ENCODE measurements at regions not wholly inside any gene's neighbourhood (a gene's known extent, or its start where the extent isn't known, plus 50 kb on each side); places are given as distances from the start of the nearest gene placed in this dataset.
"Not testable (repeated sequence)": the region's sequence is repeated elsewhere in the genome, so short reads cannot be mapped to it uniquely, and the experiment has no call there.

- DNase-seq (ENCODE audit: low spot score) = no peak
- intact Hi-C loops (cut with DNase I) = no loop called here
Observed at GRCh38 chr12:59076622-59077021, 156.3 kb upstream of the LRIG3 start.

GRCh38 chr12:59075968-59076490, 155.7 kb upstream of the LRIG3 start:
- intact Hi-C loops (cut with DNase I) = no loop called here
- DNase-seq (ENCODE audit: low spot score) = no peak

- intact Hi-C loops (cut with DNase I) = no loop called here
- DNase-seq (ENCODE audit: low spot score) = no peak
Observed at GRCh38 chr12:59075141-59075540, 154.8 kb upstream of the LRIG3 start.

- no peak for DNase-seq (ENCODE audit: low spot score)
- intact Hi-C loops (cut with DNase I) = no loop called here
Observed at GRCh38 chr12:59070322-59070933, 150.1 kb upstream of the LRIG3 start.

- intact Hi-C loops (cut with DNase I) = no loop called here
- no peak for DNase-seq (ENCODE audit: low spot score)
Observed at GRCh38 chr12:59069516-59069915, 149.2 kb upstream of the LRIG3 start.

GRCh38 chr12:59068436-59068835, 148.1 kb upstream of the LRIG3 start:
- no peak for DNase-seq (ENCODE audit: low spot score)
- intact Hi-C loops (cut with DNase I) = no loop called here

- intact Hi-C loops (cut with DNase I) = no loop called here
- no peak for DNase-seq (ENCODE audit: low spot score)
Observed at GRCh38 chr12:59067083-59067482, 146.8 kb upstream of the LRIG3 start.

GRCh38 chr12:59066445-59066844, 146.1 kb upstream of the LRIG3 start:
- no peak for DNase-seq (ENCODE audit: low spot score)
- intact Hi-C loops (cut with DNase I) = no loop called here

- DNase-seq (ENCODE audit: low spot score) = no peak
Observed at GRCh38 chr12:59059088-59059935, 139.0 kb upstream of the LRIG3 start.

GRCh38 chr12:59056966-59057365, 136.7 kb upstream of the LRIG3 start:
- intact Hi-C loops (cut with DNase I) = no loop called here

More at GRCh38 chr12:59059088-59059935, 139.0 kb upstream of the LRIG3 start:
- intact Hi-C loops (cut with DNase I) = no loop called here

GRCh38 chr12:59055204-59055860, 135.0 kb upstream of the LRIG3 start:
- intact Hi-C loops (cut with DNase I) = no loop called here
- no peak for DNase-seq (ENCODE audit: low spot score)

More at GRCh38 chr12:59056966-59057365, 136.7 kb upstream of the LRIG3 start:
- no peak for DNase-seq (ENCODE audit: low spot score)

GRCh38 chr12:59053266-59053899, 133.1 kb upstream of the LRIG3 start:
- intact Hi-C loops (cut with DNase I); DNase-seq (ENCODE audit: low spot score): not testable (repeated sequence)

- no peak for DNase-seq (ENCODE audit: low spot score)
- intact Hi-C loops (cut with DNase I) = no loop called here
Observed at GRCh38 chr12:59046763-59047534, 126.6 kb upstream of the LRIG3 start.

- intact Hi-C loops (cut with DNase I) = no loop called here
- no peak for DNase-seq (ENCODE audit: low spot score)
Observed at GRCh38 chr12:59044791-59045190, 124.5 kb upstream of the LRIG3 start.

- intact Hi-C loops (cut with DNase I) = no loop called here
Observed at GRCh38 chr12:59041241-59042121, 121.2 kb upstream of the LRIG3 start.

GRCh38 chr12:59040656-59041055, 120.4 kb upstream of the LRIG3 start:
- intact Hi-C loops (cut with DNase I) = no loop called here
- DNase-seq (ENCODE audit: low spot score) = no peak

More at GRCh38 chr12:59041241-59042121, 121.2 kb upstream of the LRIG3 start:
- DNase-seq (ENCODE audit: low spot score) = no peak

- DNase-seq (ENCODE audit: low spot score) = no peak
- intact Hi-C loops (cut with DNase I) = no loop called here
Observed at GRCh38 chr12:59040043-59040442, 119.7 kb upstream of the LRIG3 start.

GRCh38 chr12:59039005-59039404, 118.7 kb upstream of the LRIG3 start:
- no peak for DNase-seq (ENCODE audit: low spot score)
- intact Hi-C loops (cut with DNase I) = no loop called here
